GM23338 (cell line): ENCODE measurements at regions not wholly inside any gene's neighbourhood (a gene's known extent, or its start where the extent isn't known, plus 50 kb on each side); places are given as distances from the start of the nearest gene placed in this dataset.

Source experiments
- ATAC-seq: fragments of 200-7000 bp; cut with Tn5 transposase; 3 replicates; pipeline ENCODE4 v1.9.1; 2020
- DNase-seq: peaks from one replicate; pipeline ENCODE4 v3.0.0-alpha.2; 2015; ENCODE audit warnings: low spot score
- H2AFZ ChIP-seq: fragments of 200-600 bp; sonication (generic); 2 replicates; pipeline ENCODE4 v1.8.0; 2016; ENCODE audit warnings: antibody characterized with exemption, mild to moderate bottlenecking, moderate library complexity
- H3F3A ChIP-seq: fragments of 200-600 bp; sonication (generic); replicated peaks from 2 replicates; pipeline ENCODE4 v1.8.0; 2017; ENCODE audit warnings: antibody characterized with exemption, mixed run types, low read depth
- H3K27ac ChIP-seq: fragments of 200-600 bp; sonication (generic); 2 replicates; pipeline ENCODE4 v1.6.1; 2016; ENCODE audit warnings: low read depth
- H3K27me3 ChIP-seq: fragments of 200-600 bp; sonication (generic); 2 replicates; pipeline ENCODE4 v1.8.0; 2016; ENCODE audit warnings: mild to moderate bottlenecking, mixed run types, moderate library complexity; ENCODE audit not compliant: insufficient read depth
- H3K36me3 ChIP-seq: fragments of 200-600 bp; sonication (generic); 2 replicates; pipeline ENCODE4 v1.8.0; 2016; ENCODE audit warnings: mild to moderate bottlenecking; ENCODE audit not compliant: insufficient read depth
- H3K4me1 ChIP-seq: fragments of 200-600 bp; sonication (generic); 2 replicates; pipeline ENCODE4 v1.8.0; 2016; ENCODE audit warnings: mild to moderate bottlenecking, moderate library complexity; ENCODE audit not compliant: insufficient read depth
- H3K4me2 ChIP-seq: fragments of 200-600 bp; sonication (generic); 2 replicates; pipeline ENCODE4 v1.7.1; 2017; ENCODE audit warnings: mixed run types
- H3K4me3 ChIP-seq: fragments of 200-600 bp; sonication (generic); 2 replicates; pipeline ENCODE4 v1.6.1; 2016; ENCODE audit warnings: mixed run types
- H3K79me2 ChIP-seq: fragments of 200-600 bp; sonication (generic); replicated peaks from 2 replicates; pipeline ENCODE4 v1.8.0; 2017; ENCODE audit warnings: mild to moderate bottlenecking; ENCODE audit not compliant: insufficient read depth
- H3K9me2 ChIP-seq: fragments of 200-600 bp; sonication (generic); 2 replicates; pipeline ENCODE4 v1.8.0; 2017; ENCODE audit not compliant: insufficient read depth
- H4K20me1 ChIP-seq: fragments of 200-600 bp; sonication (generic); replicated peaks from 2 replicates; pipeline ENCODE4 v1.8.0; 2017; ENCODE audit warnings: mild to moderate bottlenecking; ENCODE audit not compliant: insufficient read depth
- H3K27ac Mint-ChIP-seq: 2 replicates; pipeline ENCODE4 v1.8.0; 2020; ENCODE audit warnings: inconsistent platforms, mild to moderate bottlenecking, moderate library complexity, mixed read lengths
- H3K27me3 Mint-ChIP-seq: 3 replicates; pipeline ENCODE4 v1.8.0; 2022; ENCODE audit warnings: low read depth, mild to moderate bottlenecking, moderate library complexity, mixed read lengths, inconsistent platforms; ENCODE audit not compliant: insufficient read depth, poor library complexity
- H3K36me3 Mint-ChIP-seq: 3 replicates; pipeline ENCODE4 v1.8.0; 2021; ENCODE audit warnings: low read depth, mild to moderate bottlenecking, inconsistent platforms, moderate library complexity, mixed read lengths
- H3K4me1 Mint-ChIP-seq: 3 replicates; pipeline ENCODE4 v1.8.0; 2020; ENCODE audit warnings: mild to moderate bottlenecking, inconsistent platforms, mixed read lengths
- H3K4me3 Mint-ChIP-seq: 3 replicates; pipeline ENCODE4 v1.8.0; 2021; ENCODE audit warnings: moderate library complexity, mild to moderate bottlenecking, inconsistent platforms, mixed read lengths
- H3K9me3 Mint-ChIP-seq: 3 replicates; pipeline ENCODE4 v1.8.0; 2020; ENCODE audit warnings: moderate library complexity, mild to moderate bottlenecking, inconsistent platforms, mixed read lengths
- CREB1 ChIP-seq: fragments of 250-450 bp; sonication (Bioruptor Pico); IDR thresholded peaks from 2 replicates; pipeline ENCODE4 v1.5.0; 2020; ENCODE audit warnings: low read depth, mild to moderate bottlenecking, moderate library complexity
- CTCF ChIP-seq, 2 experiments: fragments of 200-600 bp in 1 of 2; sonication (generic) in 1 of 2; conservative IDR thresholded peaks; 2 replicates each; pipeline versions ENCODE4 v1.5.1 to v1.6.1; 2016 to 2017; ENCODE audit warnings: antibody characterized with exemption in 2 of 2, low read depth in 2 of 2, mild to moderate bottlenecking in 2 of 2, moderate library complexity in 1 of 2
- ETS1 ChIP-seq: IDR thresholded peaks from 2 replicates; pipeline ENCODE4 v1.6.1; 2016; ENCODE audit warnings: antibody characterized with exemption
- EZH2 ChIP-seq: fragments of 200-600 bp; sonication (generic); IDR thresholded peaks from one replicate; pipeline ENCODE4 v1.8.0; 2017; ENCODE audit warnings: antibody characterized with exemption, mild to moderate bottlenecking, low read depth; ENCODE audit not compliant: unreplicated experiment
- EZH2phosphoT487 ChIP-seq: fragments of 200-600 bp; sonication (generic); IDR thresholded peaks from one replicate; pipeline ENCODE4 v1.8.1; 2018; ENCODE audit warnings: antibody characterized with exemption; ENCODE audit not compliant: unreplicated experiment
- JUNB ChIP-seq: IDR thresholded peaks from one replicate; pipeline ENCODE4 v1.6.1; 2016; ENCODE audit warnings: antibody characterized with exemption; ENCODE audit not compliant: unreplicated experiment
- NANOG ChIP-seq: IDR thresholded peaks from 2 replicates; pipeline ENCODE4 v1.6.1; 2016; ENCODE audit warnings: antibody characterized with exemption, borderline replicate concordance
- POLR2AphosphoS5 ChIP-seq: IDR thresholded peaks from 2 replicates; pipeline ENCODE4 v1.6.1; 2016; ENCODE audit warnings: antibody characterized with exemption, low read depth
- REST ChIP-seq: IDR thresholded peaks from one replicate; pipeline ENCODE4 v1.6.1; 2018; ENCODE audit warnings: antibody characterized with exemption; ENCODE audit not compliant: unreplicated experiment
- STAT1 ChIP-seq: IDR thresholded peaks from one replicate; pipeline ENCODE4 v1.6.1; 2016; ENCODE audit warnings: antibody characterized with exemption; ENCODE audit not compliant: unreplicated experiment
- ZNF114 ChIP-seq: fragments of 250-450 bp; sonication (Bioruptor Pico); IDR thresholded peaks from 2 replicates; pipeline ENCODE4 v1.5.0; 2020; ENCODE audit warnings: mild to moderate bottlenecking, moderate library complexity
- ZNF331 ChIP-seq: fragments of 250-450 bp; sonication (Bioruptor Pico); IDR thresholded peaks from 2 replicates; pipeline ENCODE4 v1.5.0; 2020; ENCODE audit warnings: low read depth, mild to moderate bottlenecking, moderate library complexity
- ZNF462 ChIP-seq: fragments of 250-450 bp; sonication (Bioruptor Pico); IDR thresholded peaks from 2 replicates; pipeline ENCODE4 v1.5.0; 2020; ENCODE audit warnings: mild to moderate bottlenecking, moderate library complexity

- H3K27ac ChIP-seq, result no peak overlapping the region
- H3K27me3 ChIP-seq, result no peaks in the 10 kb centered on the region
- no peak overlapping the region for H2AFZ ChIP-seq
- Mint-ChIP-seq H3K36me3 (peaks cover 8% of the 10 kb centered on the region; the same call in 2 of the 3 replicates), H3K9me3 (no peaks in the 10 kb centered on the region; the same call in 2 of the 3 replicates), H3K27me3 (no peaks in the 10 kb centered on the region), H3K4me3 (no peak overlapping the region), H3K4me1 (peaks cover 15% of the 10 kb centered on the region), H3K27ac (no peak overlapping the region)
- no peaks in the 10 kb centered on the region for H3K79me2 ChIP-seq
- TF ChIP-seq JUNB, result no peak
- TF ChIP-seq ETS1, result no peak
- TF ChIP-seq REST, result no peak
- no peak for TF ChIP-seq ZNF462 (CRISPR knock-in tag)
- TF ChIP-seq EZH2, result no peak
- no peak for TF ChIP-seq ZNF114
- TF ChIP-seq STAT1, result no peak
- TF ChIP-seq CTCF (conservative IDR thresholded peaks at IDR 0.05; ENCODE audit: low read depth in 2 of 2), result no peak
- no peak for TF ChIP-seq POLR2AphosphoS5
- no peak for TF ChIP-seq CREB1 (CRISPR knock-in tag)
- no peak for TF ChIP-seq NANOG
- no peak for TF ChIP-seq ZNF331 (CRISPR knock-in tag)
- TF ChIP-seq EZH2phosphoT487, result no peak
- H3K4me3 ChIP-seq, result no peak overlapping the region
- no peaks in the 10 kb centered on the region for H4K20me1 ChIP-seq
- ATAC-seq (no peak), DNase-seq (no peak)
- H3K4me2 ChIP-seq, result no peak overlapping the region
- no peaks in the 10 kb centered on the region for H3F3A ChIP-seq
- peaks cover 11% of the 10 kb centered on the region; the same call in 1 of the 2 replicates for H3K9me2 ChIP-seq
- no peaks in the 10 kb centered on the region for H3K36me3 ChIP-seq
- H3K4me1 ChIP-seq, result peaks cover 23% of the 10 kb centered on the region
Measured at GRCh38 chr6:98292810-98293209, 541.6 kb upstream of the POU3F2 start.
